ENCODE measurements at regions not wholly inside any gene's neighbourhood (a gene's known extent, or its start where the extent isn't known, plus 50 kb on each side); places are given as distances from the start of the nearest gene placed in this dataset.

GRCh38 chr2:60629305-60629662 lies 75.8 kb upstream of the BCL11A start:
- H2AK5ac ChIP-seq (ENCODE audit: insufficient read length, low read length), result no peak overlapping the region
- TF ChIP-seq CTCF (conservative IDR thresholded peaks at IDR 0.05), result no peak
- WGBS (ENCODE audit: extremely low coverage, insufficient read length, low lambda C conversion rate), result no CpG with 5 or more reads among the region's 3 CpGs
- Mint-ChIP-seq H3K36me3 (ENCODE audit: insufficient read depth in 1 of 3, low read depth in 3 of 3) (no peaks in the 10 kb centered on the region), H3K4me3 (no peak overlapping the region), H3K4me1 (peaks cover 19 to 25% of the 10 kb centered on the region in 2 experiments), H3K9me3 (no peaks in the 10 kb centered on the region), H3K27me3 (ENCODE audit: low read depth) (peaks cover 4% of the 10 kb centered on the region), H3K27ac (no peak overlapping the region)
- no peak overlapping the region for H2BK20ac ChIP-seq (ENCODE audit: low read depth, low read length, poor library complexity, severe bottlenecking)
- no peak overlapping the region for H2BK15ac ChIP-seq (ENCODE audit: low read depth, low read length)
- no peak overlapping the region for H3K9ac ChIP-seq (ENCODE audit: extremely low read depth, insufficient read length, low read length)
- H4K8ac ChIP-seq (replicated peaks; ENCODE audit: insufficient read length, low read depth, low read length), result no peak overlapping the region
- H4K5ac ChIP-seq (ENCODE audit: insufficient read length, low read depth, low read length), result no peak overlapping the region
- no peak overlapping the region for H2BK12ac ChIP-seq (ENCODE audit: insufficient read length, low read depth, low read length)
- H2AFZ ChIP-seq (ENCODE audit: low read length), result no peak overlapping the region
- no peaks in the 10 kb centered on the region for H3K23me2 ChIP-seq (ENCODE audit: insufficient read length, low read depth, low read length, poor library complexity, severe bottlenecking)
- no peaks in the 10 kb centered on the region for H4K20me1 ChIP-seq (ENCODE audit: control insufficient read depth, insufficient read depth, insufficient read length)
- no peak overlapping the region for H3K27ac ChIP-seq (ENCODE audit: insufficient read length, low read depth, low read length)
- H3K23ac ChIP-seq (ENCODE audit: insufficient read length, low read depth, low read length), result no peak overlapping the region
- H3K9me3 ChIP-seq (ENCODE audit: control insufficient read depth, low read depth, low read length), result no peaks in the 10 kb centered on the region
- H3K79me1 ChIP-seq (ENCODE audit: insufficient read depth, low read depth, low read length, poor library complexity, severe bottlenecking), result no peaks in the 10 kb centered on the region
- no peak overlapping the region for H2BK5ac ChIP-seq (ENCODE audit: insufficient read length, low read length)
- no peak overlapping the region for H3K4me2 ChIP-seq (ENCODE audit: insufficient read depth, insufficient read length, low read length)
- H4K91ac ChIP-seq (ENCODE audit: insufficient read length, low read depth, low read length), result no peak overlapping the region
- H3K4ac ChIP-seq (ENCODE audit: low read depth, low read length), result no peak overlapping the region
- no peak overlapping the region for H3K14ac ChIP-seq (ENCODE audit: insufficient read depth, low read length)
- H3T11ph ChIP-seq (ENCODE audit: low read length), result no peak overlapping the region
- no peak overlapping the region for H3K56ac ChIP-seq (ENCODE audit: insufficient read length, low read depth, low read length)
- no peaks in the 10 kb centered on the region for H3K27me3 ChIP-seq (ENCODE audit: insufficient read depth, low read length)
- no peak for DNase-seq
- H3K4me1 ChIP-seq (ENCODE audit: insufficient read depth, low read length), result no peaks in the 10 kb centered on the region; the same call in 1 of the 2 replicates
- no peaks in the 10 kb centered on the region for H3K79me2 ChIP-seq (ENCODE audit: insufficient read depth, low read length)
- no peak overlapping the region for H3K18ac ChIP-seq (ENCODE audit: insufficient read length, low read depth, low read length)
- no peak overlapping the region for H2BK120ac ChIP-seq (ENCODE audit: low read depth, low read length, poor library complexity, severe bottlenecking)

Measured in H9 (cell line).